Uterus (tissue), 2 donors: ENCODE measurements at regions not wholly inside any gene's neighbourhood (a gene's known extent, or its start where the extent isn't known, plus 50 kb on each side); places are given as distances from the start of the nearest gene placed in this dataset.

Experiments
- POLR2A ChIP-seq, 2 donors: fragments of 450-650 bp; IDR thresholded peaks; one replicate each; pipeline ENCODE4 v1.6.1; 2016; ENCODE audit warnings: antibody characterized with exemption in 2 of 2, mild to moderate bottlenecking in 1 of 2, moderate library complexity in 1 of 2
- TF ChIP-seq, protein P1 (sequence below), 4 experiments: fragments of 200-600 bp in 2 of 4; fragments of 450-650 bp in 2 of 4; sonication (generic) in 2 of 4; IDR thresholded peaks; one replicate each; pipeline ENCODE4 v1.5.1; 2016 to 2019; ENCODE audit warnings: antibody characterized with exemption in 4 of 4, mild to moderate bottlenecking in 2 of 4, moderate library complexity in 1 of 4

GRCh38 chr10:10778959-10779358, 238.7 kb upstream of the CELF2 start:
- TF ChIP-seq POLR2A (IDR thresholded peaks at IDR 0.05): no peak
- TF ChIP-seq, protein P1, sequence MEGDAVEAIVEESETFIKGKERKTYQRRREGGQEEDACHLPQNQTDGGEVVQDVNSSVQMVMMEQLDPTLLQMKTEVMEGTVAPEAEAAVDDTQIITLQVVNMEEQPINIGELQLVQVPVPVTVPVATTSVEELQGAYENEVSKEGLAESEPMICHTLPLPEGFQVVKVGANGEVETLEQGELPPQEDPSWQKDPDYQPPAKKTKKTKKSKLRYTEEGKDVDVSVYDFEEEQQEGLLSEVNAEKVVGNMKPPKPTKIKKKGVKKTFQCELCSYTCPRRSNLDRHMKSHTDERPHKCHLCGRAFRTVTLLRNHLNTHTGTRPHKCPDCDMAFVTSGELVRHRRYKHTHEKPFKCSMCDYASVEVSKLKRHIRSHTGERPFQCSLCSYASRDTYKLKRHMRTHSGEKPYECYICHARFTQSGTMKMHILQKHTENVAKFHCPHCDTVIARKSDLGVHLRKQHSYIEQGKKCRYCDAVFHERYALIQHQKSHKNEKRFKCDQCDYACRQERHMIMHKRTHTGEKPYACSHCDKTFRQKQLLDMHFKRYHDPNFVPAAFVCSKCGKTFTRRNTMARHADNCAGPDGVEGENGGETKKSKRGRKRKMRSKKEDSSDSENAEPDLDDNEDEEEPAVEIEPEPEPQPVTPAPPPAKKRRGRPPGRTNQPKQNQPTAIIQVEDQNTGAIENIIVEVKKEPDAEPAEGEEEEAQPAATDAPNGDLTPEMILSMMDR (IDR thresholded peaks at IDR 0.05): no peak
